ENCODE measurements at regions not wholly inside any gene's neighbourhood (a gene's known extent, or its start where the extent isn't known, plus 50 kb on each side); places are given as distances from the start of the nearest gene placed in this dataset.
"Not testable (repeated sequence)": the region's sequence is repeated elsewhere in the genome, so short reads cannot be mapped to it uniquely, and the experiment has no call there.

- H3K79me2 ChIP-seq (ENCODE audit: control insufficient read depth in 1 of 2, insufficient read depth in 2 of 2, low read length in 2 of 2); H2AK5ac ChIP-seq (ENCODE audit: low read depth, low read length); H4K5ac ChIP-seq (ENCODE audit: insufficient read length, low read depth, low read length); CTCF ChIA-PET (ENCODE audit: partially characterized antibody); H3K27me3 ChIP-seq (replicated peaks in 1 of 4; ENCODE audit: control insufficient read depth in 3 of 4, extremely low read depth in 1 of 4, insufficient read depth in 3 of 4, low read length in 3 of 4); H4K91ac ChIP-seq (replicated peaks; ENCODE audit: insufficient read length, low read length); H4K20me1 ChIP-seq (replicated peaks in 1 of 2; ENCODE audit: control insufficient read depth in 1 of 2, insufficient read depth in 2 of 2, low read length in 2 of 2); H3K79me1 ChIP-seq (ENCODE audit: low read depth, low read length); H3K18ac ChIP-seq (ENCODE audit: extremely low read depth, low read length); DNase-seq (ENCODE audit: low read depth in 1 of 2, low spot score in 2 of 2); H3K23me2 ChIP-seq (ENCODE audit: low read depth, low read length); H3K4me3 ChIP-seq (ENCODE audit: extremely low read depth in 1 of 4, insufficient read depth in 2 of 4, low read depth in 3 of 4, low read length in 4 of 4); H3K4ac ChIP-seq (replicated peaks; ENCODE audit: insufficient read length, low read depth, low read length); H2BK5ac ChIP-seq (ENCODE audit: low read depth, low read length); H2BK15ac ChIP-seq (ENCODE audit: low read length); POLR2A ChIA-PET (ENCODE audit: partially characterized antibody); H2BK12ac ChIP-seq (ENCODE audit: low read depth, low read length); H2BK20ac ChIP-seq (ENCODE audit: low read length); H3K4me2 ChIP-seq (ENCODE audit: insufficient read depth in 1 of 2, low read depth in 2 of 2, low read length in 2 of 2); H3K9ac ChIP-seq (replicated peaks in 1 of 4; ENCODE audit: extremely low read depth in 1 of 4, low read depth in 3 of 4, low read length in 3 of 4); H2BK120ac ChIP-seq (replicated peaks; ENCODE audit: low read depth, low read length); FAIRE-seq; H3K56ac ChIP-seq (replicated peaks; ENCODE audit: insufficient read length, low read depth, low read length); H3K4me1 ChIP-seq (replicated peaks in 1 of 4; ENCODE audit: control insufficient read depth in 3 of 4, insufficient read depth in 4 of 4, low read length in 3 of 4); H3K23ac ChIP-seq (ENCODE audit: insufficient read length); H3K27ac ChIP-seq (ENCODE audit: low read depth, low read length); H3K36me3 ChIP-seq (ENCODE audit: control insufficient read depth in 2 of 4, insufficient read depth in 4 of 4, low read length in 3 of 4); H3K14ac ChIP-seq (ENCODE audit: insufficient read length); H3K9me3 ChIP-seq (ENCODE audit: insufficient read depth in 2 of 2, low read depth in 1 of 2, low read length in 1 of 2); H4K8ac ChIP-seq (ENCODE audit: extremely low read depth, insufficient read depth, low read length); H2AFZ ChIP-seq (ENCODE audit: low read length): not testable (repeated sequence)
- 90% methylated on average over 5 of the region's 5 CpGs; no CpG with 5 or more reads in 1 of the 2 experiments for WGBS, 2 experiments (ENCODE audit: extremely low coverage in 1 of 2, insufficient coverage in 1 of 2, insufficient read length in 1 of 2, insufficient replicate concordance in 2 of 2, low coverage in 1 of 2, low lambda C conversion rate in 2 of 2, missing lambda C conversion rate in 1 of 2)
Observed at GRCh38 chr4:9683174-9683573, 98.3 kb upstream of the DRD5 start.

- H2BK15ac ChIP-seq (ENCODE audit: low read length); H2AFZ ChIP-seq (ENCODE audit: low read length); H4K91ac ChIP-seq (replicated peaks; ENCODE audit: insufficient read length, low read length); H3K79me2 ChIP-seq (ENCODE audit: control insufficient read depth in 1 of 2, insufficient read depth in 2 of 2, low read length in 2 of 2); H3K79me1 ChIP-seq (ENCODE audit: low read depth, low read length); H3K9me3 ChIP-seq (ENCODE audit: insufficient read depth in 2 of 2, low read depth in 1 of 2, low read length in 1 of 2); POLR2A ChIA-PET (ENCODE audit: partially characterized antibody); H3K4me3 ChIP-seq (ENCODE audit: extremely low read depth in 1 of 4, insufficient read depth in 2 of 4, low read depth in 3 of 4, low read length in 4 of 4); H3K23me2 ChIP-seq (ENCODE audit: low read depth, low read length); H4K20me1 ChIP-seq (replicated peaks in 1 of 2; ENCODE audit: control insufficient read depth in 1 of 2, insufficient read depth in 2 of 2, low read length in 2 of 2); H3K18ac ChIP-seq (ENCODE audit: extremely low read depth, low read length); H2BK120ac ChIP-seq (replicated peaks; ENCODE audit: low read depth, low read length); H2AK5ac ChIP-seq (ENCODE audit: low read depth, low read length); H2BK5ac ChIP-seq (ENCODE audit: low read depth, low read length); H3K4ac ChIP-seq (replicated peaks; ENCODE audit: insufficient read length, low read depth, low read length); H2BK12ac ChIP-seq (ENCODE audit: low read depth, low read length); H2BK20ac ChIP-seq (ENCODE audit: low read length); H3K23ac ChIP-seq (ENCODE audit: insufficient read length); H3K27me3 ChIP-seq (replicated peaks in 1 of 4; ENCODE audit: control insufficient read depth in 3 of 4, extremely low read depth in 1 of 4, insufficient read depth in 3 of 4, low read length in 3 of 4); H3K14ac ChIP-seq (ENCODE audit: insufficient read length); H3K9ac ChIP-seq (replicated peaks in 1 of 4; ENCODE audit: extremely low read depth in 1 of 4, low read depth in 3 of 4, low read length in 3 of 4); FAIRE-seq; DNase-seq (ENCODE audit: low read depth in 1 of 2, low spot score in 2 of 2); H3K36me3 ChIP-seq (ENCODE audit: control insufficient read depth in 2 of 4, insufficient read depth in 4 of 4, low read length in 3 of 4); H3K4me1 ChIP-seq (replicated peaks in 1 of 4; ENCODE audit: control insufficient read depth in 3 of 4, insufficient read depth in 4 of 4, low read length in 3 of 4); H3K56ac ChIP-seq (replicated peaks; ENCODE audit: insufficient read length, low read depth, low read length); H3K27ac ChIP-seq (ENCODE audit: low read depth, low read length); H4K5ac ChIP-seq (ENCODE audit: insufficient read length, low read depth, low read length); H3K4me2 ChIP-seq (ENCODE audit: insufficient read depth in 1 of 2, low read depth in 2 of 2, low read length in 2 of 2); H4K8ac ChIP-seq (ENCODE audit: extremely low read depth, insufficient read depth, low read length): not testable (repeated sequence)
- 89% methylated on average over 5 of the region's 5 CpGs; no CpG with 5 or more reads in 1 of the 2 experiments for whole genome bisulfite sequencing, 2 experiments (ENCODE audit: extremely low coverage in 1 of 2, insufficient coverage in 1 of 2, insufficient read length in 1 of 2, insufficient replicate concordance in 2 of 2, low coverage in 1 of 2, low lambda C conversion rate in 2 of 2, missing lambda C conversion rate in 1 of 2)
- CTCF ChIA-PET (ENCODE audit: partially characterized antibody), result interaction anchor here (1.3 kb wide), 1 partner anchor 14 kb away, joined by 3 read pairs; no protein-coding TSS in a partner anchor
Observed at GRCh38 chr4:9685016-9685415, 96.4 kb upstream of the DRD5 start.

All from H1 (cell line).